ENCODE measurements at regions not wholly inside any gene's neighbourhood (a gene's known extent, or its start where the extent isn't known, plus 50 kb on each side); places are given as distances from the start of the nearest gene placed in this dataset.

DNA sequence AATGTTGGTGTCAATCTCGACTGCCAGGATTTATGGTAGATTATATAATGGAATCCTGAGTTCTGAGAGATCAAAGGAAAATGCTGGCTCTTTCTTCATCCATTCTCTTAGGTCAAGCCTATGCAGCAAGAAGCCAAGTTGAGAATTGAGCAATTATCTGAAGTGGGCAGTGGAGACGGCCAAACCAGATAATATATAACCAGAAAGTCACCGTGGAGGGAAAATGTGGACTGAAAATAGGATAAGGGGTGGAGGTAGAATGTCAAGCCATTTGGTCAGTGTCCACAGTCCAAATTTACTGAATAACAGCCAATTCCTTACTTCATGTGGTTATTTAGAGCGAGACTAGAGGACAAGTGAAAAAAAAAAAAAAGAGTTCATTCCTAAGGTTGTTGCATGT, 107.8 kb upstream of the ESR1 start:
- DNase-seq = no peak
- TF ChIP-seq, protein P1, sequence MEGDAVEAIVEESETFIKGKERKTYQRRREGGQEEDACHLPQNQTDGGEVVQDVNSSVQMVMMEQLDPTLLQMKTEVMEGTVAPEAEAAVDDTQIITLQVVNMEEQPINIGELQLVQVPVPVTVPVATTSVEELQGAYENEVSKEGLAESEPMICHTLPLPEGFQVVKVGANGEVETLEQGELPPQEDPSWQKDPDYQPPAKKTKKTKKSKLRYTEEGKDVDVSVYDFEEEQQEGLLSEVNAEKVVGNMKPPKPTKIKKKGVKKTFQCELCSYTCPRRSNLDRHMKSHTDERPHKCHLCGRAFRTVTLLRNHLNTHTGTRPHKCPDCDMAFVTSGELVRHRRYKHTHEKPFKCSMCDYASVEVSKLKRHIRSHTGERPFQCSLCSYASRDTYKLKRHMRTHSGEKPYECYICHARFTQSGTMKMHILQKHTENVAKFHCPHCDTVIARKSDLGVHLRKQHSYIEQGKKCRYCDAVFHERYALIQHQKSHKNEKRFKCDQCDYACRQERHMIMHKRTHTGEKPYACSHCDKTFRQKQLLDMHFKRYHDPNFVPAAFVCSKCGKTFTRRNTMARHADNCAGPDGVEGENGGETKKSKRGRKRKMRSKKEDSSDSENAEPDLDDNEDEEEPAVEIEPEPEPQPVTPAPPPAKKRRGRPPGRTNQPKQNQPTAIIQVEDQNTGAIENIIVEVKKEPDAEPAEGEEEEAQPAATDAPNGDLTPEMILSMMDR (IDR thresholded peaks at IDR 0.05) = no peak
- no peak for TF ChIP-seq POLR2A (IDR thresholded peaks at IDR 0.05)
- H3K36me3 ChIP-seq = no peaks in the 10 kb centered on the region
- peaks cover 19 to 20% of the 10 kb centered on the region in 2 donors for H3K4me1 ChIP-seq
- no peak overlapping the region for H3K4me3 ChIP-seq (replicated peaks in 1 of 3)
- WGBS, 2 donors = 56 to 58% methylated on average over 4 of the region's 4 CpGs
- no peak overlapping the region for H3K27ac ChIP-seq
- H3K9me3 ChIP-seq = no peaks in the 10 kb centered on the region
- H3K27me3 ChIP-seq = no peaks in the 10 kb centered on the region
- intact Hi-C loops (cut with DNase I) = no loop called here

DNA sequence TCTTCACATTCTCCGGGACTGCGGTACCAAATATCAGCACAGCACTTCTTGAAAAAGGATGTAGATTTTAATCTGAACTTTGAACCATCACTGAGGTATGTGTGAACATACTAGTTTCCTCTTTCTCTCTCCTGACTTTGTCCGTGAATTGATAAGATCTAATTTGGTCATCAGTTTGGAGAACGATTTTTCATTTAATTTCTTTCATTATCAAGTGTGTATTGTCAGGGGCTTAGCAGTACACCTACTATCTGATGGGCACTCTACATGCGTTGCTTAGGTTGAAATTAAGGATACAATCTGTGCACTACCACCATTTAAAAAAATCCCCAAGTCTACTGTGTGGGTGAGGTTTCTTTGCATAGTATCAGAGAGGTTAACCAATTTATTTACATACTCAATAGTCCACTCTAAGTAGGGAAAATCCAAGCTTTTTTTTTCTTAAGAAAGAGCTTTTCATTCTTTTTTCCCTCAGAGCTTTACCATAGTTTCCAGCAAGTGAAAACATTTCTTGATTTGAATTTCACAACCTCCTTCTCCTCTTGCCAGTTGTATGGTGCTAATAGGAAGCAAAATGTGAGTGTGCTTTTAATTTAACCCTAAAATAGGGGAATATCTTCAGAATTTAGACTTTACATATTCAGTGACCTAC, 105.4 kb upstream of the ESR1 start:
- no peak overlapping the region for H3K4me3 ChIP-seq (replicated peaks in 1 of 3)
- intact Hi-C loops (cut with DNase I) = no loop called here
- no peak for TF ChIP-seq POLR2A (IDR thresholded peaks at IDR 0.05)
- TF ChIP-seq, protein P1 (IDR thresholded peaks at IDR 0.05) = no peak
- H3K27me3 ChIP-seq = no peaks in the 10 kb centered on the region
- no peak for DNase-seq
- H3K27ac ChIP-seq = peak overlapping the region in 2 of 3 donors; percentile 23 to 53
- 69 to 72% methylated on average over 5 of the region's 5 CpGs for WGBS, 2 donors
- no peaks in the 10 kb centered on the region for H3K36me3 ChIP-seq
- H3K9me3 ChIP-seq = no peaks in the 10 kb centered on the region
- peaks cover 19 to 20% of the 10 kb centered on the region in 2 donors for H3K4me1 ChIP-seq

DNA sequence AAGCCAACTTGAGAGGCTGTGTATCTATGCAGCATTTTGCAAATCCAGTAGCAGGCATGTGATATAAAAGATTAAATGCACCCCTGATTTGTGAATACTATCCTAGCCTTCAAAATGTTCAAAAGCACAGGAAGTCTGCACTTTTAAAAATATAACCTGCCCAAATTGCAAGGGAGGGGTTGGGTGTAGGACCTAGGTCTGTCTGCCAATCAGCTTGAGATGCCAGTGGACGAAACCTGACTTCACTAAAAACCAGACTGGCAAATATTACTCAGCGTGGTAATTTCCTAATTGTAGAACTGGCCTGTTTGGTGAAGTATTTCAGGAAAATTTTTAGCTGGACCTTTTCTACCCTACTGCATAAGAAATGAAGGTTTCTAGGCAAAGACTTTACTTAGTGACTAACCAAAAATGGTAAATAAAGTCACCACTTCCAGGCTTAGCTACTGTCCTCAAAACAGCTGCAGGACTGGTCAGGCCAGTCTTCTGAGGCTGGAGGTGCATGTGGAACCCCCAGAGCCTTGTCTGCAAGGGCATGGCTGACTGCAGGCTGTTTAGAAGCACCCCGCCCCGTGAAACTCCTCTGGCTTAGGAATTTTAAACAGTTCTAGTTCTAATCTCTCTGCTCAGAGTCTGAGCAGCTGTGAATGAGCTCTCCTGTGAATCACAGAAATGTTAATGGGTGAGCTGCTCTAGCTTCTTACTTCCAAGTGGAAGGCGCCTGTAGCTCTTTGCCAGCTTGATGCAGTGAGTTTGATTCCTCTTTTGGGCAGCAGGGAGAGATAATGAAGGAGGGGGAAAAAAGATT, 104.4 kb upstream of the ESR1 start:
- intact Hi-C loops (cut with DNase I) = no loop called here
- H3K4me1 ChIP-seq = peaks cover 19 to 20% of the 10 kb centered on the region in 2 donors
- H3K27ac ChIP-seq = peak overlapping the region; percentile 42 to 57 (median 53)
- 41 to 43% methylated on average over 5 of the region's 5 CpGs for WGBS, 2 donors
- H3K27me3 ChIP-seq = no peaks in the 10 kb centered on the region
- no peaks in the 10 kb centered on the region for H3K9me3 ChIP-seq
- no peaks in the 10 kb centered on the region for H3K36me3 ChIP-seq
- no peak overlapping the region for H3K4me3 ChIP-seq (replicated peaks in 1 of 3)
- peak; percentile 45 to 46 for DNase-seq
- TF ChIP-seq POLR2A (IDR thresholded peaks at IDR 0.05) = no peak
- TF ChIP-seq, protein P1 (IDR thresholded peaks at IDR 0.05) = no peak

DNA sequence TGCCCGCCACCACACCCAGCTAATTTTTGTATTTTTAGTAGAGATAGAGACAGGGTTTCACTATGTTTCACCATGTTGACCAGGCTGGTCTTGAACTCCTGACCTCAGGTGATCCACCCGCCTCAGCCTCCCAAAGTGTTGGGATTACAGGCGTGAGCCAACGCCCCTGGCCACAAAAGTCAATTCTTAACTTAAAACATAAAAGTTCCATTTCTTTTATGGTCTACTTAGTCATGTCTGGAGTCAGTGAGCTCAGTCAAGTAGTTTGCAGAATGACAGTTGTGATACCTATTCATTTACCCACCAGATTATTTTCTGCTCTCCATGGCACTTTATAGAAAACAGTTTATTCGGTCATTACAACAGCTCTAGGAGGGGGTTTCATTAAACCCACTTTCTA, 103.1 kb upstream of the ESR1 start:
- Histone ChIP-seq H3K4me1 (peaks cover 19 to 20% of the 10 kb centered on the region in 2 donors), H3K27me3 (no peaks in the 10 kb centered on the region), H3K4me3 (replicated peaks in 1 of 3) (no peak overlapping the region), H3K36me3 (no peaks in the 10 kb centered on the region), H3K27ac (no peak overlapping the region), H3K9me3 (no peaks in the 10 kb centered on the region)
- intact Hi-C loops (cut with DNase I) = no loop called here
- WGBS, 2 donors = 90 to 95% methylated on average over 5 of the region's 5 CpGs
- DNase-seq = no peak
- no peak for TF ChIP-seq POLR2A (IDR thresholded peaks at IDR 0.05)
- TF ChIP-seq, protein P1 (IDR thresholded peaks at IDR 0.05) = no peak

Data from thyroid gland (tissue), 4 donors.